ENCODE measurements at regions not wholly inside any gene's neighbourhood (a gene's known extent, or its start where the extent isn't known, plus 50 kb on each side); places are given as distances from the start of the nearest gene placed in this dataset.

DNA sequence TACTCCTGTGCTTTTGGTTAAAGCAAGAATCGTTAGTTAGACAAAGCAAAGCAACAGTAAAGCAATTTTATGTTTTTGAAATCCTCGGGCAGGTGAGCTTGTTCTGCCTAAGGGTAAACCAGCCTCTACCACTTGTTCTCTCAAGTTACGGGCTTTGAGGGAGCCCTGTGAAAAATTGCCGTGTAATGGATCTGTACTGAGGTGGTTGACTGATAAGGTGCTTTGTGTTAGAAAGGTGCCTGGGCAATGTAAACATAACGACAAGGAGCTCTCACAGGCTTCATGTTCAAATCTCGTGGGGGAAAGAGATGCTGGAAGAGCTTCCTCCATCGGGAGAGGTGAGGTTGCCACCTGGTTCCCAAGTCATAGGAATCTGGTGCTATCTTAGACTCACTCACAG is 111.8 kb downstream of the TRAPPC11 start:
- TF ChIP-seq POLR2AphosphoS5 (IDR thresholded peaks at IDR 0.05; ENCODE audit: insufficient read depth, low read depth, low read length) (no peak), MYC (IDR thresholded peaks at IDR 0.05; ENCODE audit: low read depth, low read length) (no peak)
